IPS-18a (cell line): ENCODE measurements at regions not wholly inside any gene's neighbourhood (a gene's known extent, or its start where the extent isn't known, plus 50 kb on each side); places are given as distances from the start of the nearest gene placed in this dataset.

Experiments
- H3K27ac ChIP-seq: one replicate; pipeline ENCODE4 v1.5.1; 2013; ENCODE audit warnings: low read length
- H3K27me3 ChIP-seq: one replicate; pipeline ENCODE4 v1.6.1; 2013; ENCODE audit warnings: mild to moderate bottlenecking, low read length; ENCODE audit not compliant: control insufficient read depth, insufficient read depth
- H3K36me3 ChIP-seq: one replicate; pipeline ENCODE4 v1.6.1; 2013; ENCODE audit warnings: low read depth, low read length; ENCODE audit not compliant: control insufficient read depth
- H3K4me1 ChIP-seq: one replicate; pipeline ENCODE4 v1.6.1; 2013; ENCODE audit warnings: low read depth, low read length; ENCODE audit not compliant: control insufficient read depth
- H3K4me3 ChIP-seq: one replicate; pipeline ENCODE4 v1.5.1; 2013; ENCODE audit warnings: low read length
- H3K9ac ChIP-seq: one replicate; pipeline ENCODE4 v1.6.1; 2013; ENCODE audit warnings: mild to moderate bottlenecking, low read length, moderate library complexity
- H3K9me3 ChIP-seq: one replicate; pipeline ENCODE4 v1.6.1; 2013; ENCODE audit warnings: low read depth, low read length; ENCODE audit not compliant: control insufficient read depth

- H3K9ac ChIP-seq: no peak overlapping the region
- H3K27me3 ChIP-seq: no peaks in the 10 kb centered on the region
- H3K4me3 ChIP-seq: no peak overlapping the region
- no peaks in the 10 kb centered on the region for H3K9me3 ChIP-seq
- no peak overlapping the region for H3K27ac ChIP-seq
- no peaks in the 10 kb centered on the region for H3K4me1 ChIP-seq
- H3K36me3 ChIP-seq: no peaks in the 10 kb centered on the region
Measured at GRCh38 chr18:38565513-38565912, 999.9 kb upstream of the CELF4 start.

- no peak overlapping the region for H3K9ac ChIP-seq
- no peak overlapping the region for H3K4me3 ChIP-seq
- H3K27me3 ChIP-seq: no peaks in the 10 kb centered on the region
- no peaks in the 10 kb centered on the region for H3K9me3 ChIP-seq
- H3K27ac ChIP-seq: no peak overlapping the region
- H3K36me3 ChIP-seq: no peaks in the 10 kb centered on the region
- H3K4me1 ChIP-seq: no peaks in the 10 kb centered on the region
Measured at GRCh38 chr18:38563396-38563980, 997.9 kb upstream of the CELF4 start.

- Histone ChIP-seq H3K27me3 (no peaks in the 10 kb centered on the region), H3K9me3 (no peaks in the 10 kb centered on the region), H3K4me3 (no peak overlapping the region), H3K4me1 (peaks cover 28% of the 10 kb centered on the region), H3K27ac (no peak overlapping the region), H3K36me3 (no peaks in the 10 kb centered on the region), H3K9ac (no peak overlapping the region)
Measured at GRCh38 chr18:38557006-38557405, 991.4 kb upstream of the CELF4 start.

GRCh38 chr18:38552732-38553321 is 987.2 kb upstream of the CELF4 start:
- Histone ChIP-seq H3K27me3 (no peaks in the 10 kb centered on the region), H3K36me3 (no peaks in the 10 kb centered on the region), H3K9ac (no peak overlapping the region), H3K4me3 (no peak overlapping the region), H3K27ac (no peak overlapping the region), H3K4me1 (peaks cover 28% of the 10 kb centered on the region), H3K9me3 (no peaks in the 10 kb centered on the region)

GRCh38 chr18:38551881-38552280 is 986.3 kb upstream of the CELF4 start:
- no peak overlapping the region for H3K27ac ChIP-seq
- H3K9me3 ChIP-seq: no peaks in the 10 kb centered on the region
- H3K4me1 ChIP-seq: peaks cover 24% of the 10 kb centered on the region
- no peaks in the 10 kb centered on the region for H3K36me3 ChIP-seq
- H3K9ac ChIP-seq: no peak overlapping the region
- H3K27me3 ChIP-seq: no peaks in the 10 kb centered on the region
- H3K4me3 ChIP-seq: no peak overlapping the region

- Histone ChIP-seq H3K4me1 (no peaks in the 10 kb centered on the region), H3K9ac (no peak overlapping the region), H3K27me3 (no peaks in the 10 kb centered on the region), H3K27ac (no peak overlapping the region), H3K36me3 (no peaks in the 10 kb centered on the region), H3K4me3 (no peak overlapping the region), H3K9me3 (no peaks in the 10 kb centered on the region)
Measured at GRCh38 chr18:38545071-38545470, 979.5 kb upstream of the CELF4 start.

- Histone ChIP-seq H3K9me3 (no peaks in the 10 kb centered on the region), H3K9ac (no peak overlapping the region), H3K36me3 (no peaks in the 10 kb centered on the region), H3K27ac (no peak overlapping the region), H3K4me1 (no peaks in the 10 kb centered on the region), H3K27me3 (no peaks in the 10 kb centered on the region), H3K4me3 (no peak overlapping the region)
Measured at GRCh38 chr18:38539856-38540255, 974.3 kb upstream of the CELF4 start.

GRCh38 chr18:38539371-38539770 is 973.8 kb upstream of the CELF4 start:
- no peak overlapping the region for H3K4me3 ChIP-seq
- H3K27me3 ChIP-seq: no peaks in the 10 kb centered on the region
- no peak overlapping the region for H3K27ac ChIP-seq
- no peaks in the 10 kb centered on the region for H3K9me3 ChIP-seq
- no peaks in the 10 kb centered on the region for H3K4me1 ChIP-seq
- H3K36me3 ChIP-seq: no peaks in the 10 kb centered on the region
- no peak overlapping the region for H3K9ac ChIP-seq

- Histone ChIP-seq H3K4me3 (no peak overlapping the region), H3K4me1 (no peaks in the 10 kb centered on the region), H3K9me3 (no peaks in the 10 kb centered on the region), H3K9ac (no peak overlapping the region), H3K27me3 (no peaks in the 10 kb centered on the region), H3K27ac (no peak overlapping the region), H3K36me3 (no peaks in the 10 kb centered on the region)
Measured at GRCh38 chr18:38534073-38534472, 968.5 kb upstream of the CELF4 start.

- Histone ChIP-seq H3K27ac (no peak overlapping the region), H3K27me3 (no peaks in the 10 kb centered on the region), H3K9ac (no peak overlapping the region), H3K36me3 (no peaks in the 10 kb centered on the region), H3K9me3 (no peaks in the 10 kb centered on the region), H3K4me1 (no peaks in the 10 kb centered on the region), H3K4me3 (no peak overlapping the region)
Measured at GRCh38 chr18:38526922-38527321, 961.3 kb upstream of the CELF4 start.

GRCh38 chr18:38525039-38525438 is 959.4 kb upstream of the CELF4 start:
- Histone ChIP-seq H3K4me1 (peaks cover 3% of the 10 kb centered on the region), H3K9me3 (no peaks in the 10 kb centered on the region), H3K9ac (no peak overlapping the region), H3K4me3 (no peak overlapping the region), H3K27ac (no peak overlapping the region), H3K36me3 (no peaks in the 10 kb centered on the region), H3K27me3 (no peaks in the 10 kb centered on the region)

GRCh38 chr18:38520786-38521185 is 955.2 kb upstream of the CELF4 start:
- Histone ChIP-seq H3K4me3 (no peak overlapping the region), H3K9me3 (no peaks in the 10 kb centered on the region), H3K36me3 (no peaks in the 10 kb centered on the region), H3K27me3 (no peaks in the 10 kb centered on the region), H3K27ac (no peak overlapping the region), H3K9ac (no peak overlapping the region), H3K4me1 (peaks cover 14% of the 10 kb centered on the region)
